HFFc6 (cell line): ENCODE measurements at regions not wholly inside any gene's neighbourhood (a gene's known extent, or its start where the extent isn't known, plus 50 kb on each side); places are given as distances from the start of the nearest gene placed in this dataset.

ENCODE experiments used
- DNase-seq: peaks from one replicate; pipeline ENCODE4 v3.0.0-alpha.2; 2018
- H3K27ac Mint-ChIP-seq: 2 replicates; pipeline ENCODE4 v1.8.0; 2020; ENCODE audit warnings: mild to moderate bottlenecking, mixed read lengths
- H3K27me3 Mint-ChIP-seq: 2 replicates; pipeline ENCODE4 v1.8.0; 2021; ENCODE audit warnings: mild to moderate bottlenecking, moderate library complexity, mixed read lengths; ENCODE audit not compliant: insufficient read depth
- H3K36me3 Mint-ChIP-seq: 2 replicates; pipeline ENCODE4 v1.8.0; 2021; ENCODE audit warnings: low read depth, mixed read lengths
- H3K4me1 Mint-ChIP-seq: 2 replicates; pipeline ENCODE4 v1.8.0; 2020; ENCODE audit warnings: low read depth, mixed read lengths
- H3K4me3 Mint-ChIP-seq: 2 replicates; pipeline ENCODE4 v1.8.0; 2020; ENCODE audit warnings: mild to moderate bottlenecking, moderate library complexity, mixed read lengths
- H3K9me3 Mint-ChIP-seq: 2 replicates; pipeline ENCODE4 v1.8.0; 2020; ENCODE audit warnings: mild to moderate bottlenecking, mixed read lengths
- TF ChIP-seq, protein P1 (sequence below): fragments of 200-600 bp; sonication (generic); IDR thresholded peaks from 2 replicates; pipeline ENCODE4 v1.5.0; 2021; ENCODE audit warnings: antibody characterized with exemption, mild to moderate bottlenecking

DNA sequence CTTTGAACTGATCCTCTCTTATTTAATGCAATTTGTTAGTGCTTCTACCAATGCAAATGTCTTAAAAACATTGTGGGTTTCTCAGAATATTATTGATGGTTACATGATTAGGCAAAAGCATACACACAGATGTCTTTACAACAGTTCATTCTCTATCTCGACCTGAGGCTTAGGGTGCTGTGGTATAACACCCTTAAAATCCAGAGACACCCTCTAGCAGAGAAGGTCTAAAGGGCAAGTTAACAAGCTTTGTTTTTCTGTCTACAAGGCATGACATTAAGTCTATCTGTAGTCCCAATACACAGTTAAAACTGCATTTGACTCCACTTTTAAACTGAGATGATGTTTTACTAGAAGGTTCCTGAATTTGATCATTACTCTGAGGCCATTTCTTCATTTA lies 518.7 kb upstream of the MEF2C start:
- H3K27me3 Mint-ChIP-seq = no peaks in the 10 kb centered on the region
- H3K4me3 Mint-ChIP-seq = no peak overlapping the region
- H3K4me1 Mint-ChIP-seq = no peaks in the 10 kb centered on the region
- no peaks in the 10 kb centered on the region for H3K9me3 Mint-ChIP-seq
- no peaks in the 10 kb centered on the region for H3K36me3 Mint-ChIP-seq
- TF ChIP-seq, protein P1, sequence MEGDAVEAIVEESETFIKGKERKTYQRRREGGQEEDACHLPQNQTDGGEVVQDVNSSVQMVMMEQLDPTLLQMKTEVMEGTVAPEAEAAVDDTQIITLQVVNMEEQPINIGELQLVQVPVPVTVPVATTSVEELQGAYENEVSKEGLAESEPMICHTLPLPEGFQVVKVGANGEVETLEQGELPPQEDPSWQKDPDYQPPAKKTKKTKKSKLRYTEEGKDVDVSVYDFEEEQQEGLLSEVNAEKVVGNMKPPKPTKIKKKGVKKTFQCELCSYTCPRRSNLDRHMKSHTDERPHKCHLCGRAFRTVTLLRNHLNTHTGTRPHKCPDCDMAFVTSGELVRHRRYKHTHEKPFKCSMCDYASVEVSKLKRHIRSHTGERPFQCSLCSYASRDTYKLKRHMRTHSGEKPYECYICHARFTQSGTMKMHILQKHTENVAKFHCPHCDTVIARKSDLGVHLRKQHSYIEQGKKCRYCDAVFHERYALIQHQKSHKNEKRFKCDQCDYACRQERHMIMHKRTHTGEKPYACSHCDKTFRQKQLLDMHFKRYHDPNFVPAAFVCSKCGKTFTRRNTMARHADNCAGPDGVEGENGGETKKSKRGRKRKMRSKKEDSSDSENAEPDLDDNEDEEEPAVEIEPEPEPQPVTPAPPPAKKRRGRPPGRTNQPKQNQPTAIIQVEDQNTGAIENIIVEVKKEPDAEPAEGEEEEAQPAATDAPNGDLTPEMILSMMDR = no peak
- no peak for DNase-seq
- no peak overlapping the region for H3K27ac Mint-ChIP-seq

DNA sequence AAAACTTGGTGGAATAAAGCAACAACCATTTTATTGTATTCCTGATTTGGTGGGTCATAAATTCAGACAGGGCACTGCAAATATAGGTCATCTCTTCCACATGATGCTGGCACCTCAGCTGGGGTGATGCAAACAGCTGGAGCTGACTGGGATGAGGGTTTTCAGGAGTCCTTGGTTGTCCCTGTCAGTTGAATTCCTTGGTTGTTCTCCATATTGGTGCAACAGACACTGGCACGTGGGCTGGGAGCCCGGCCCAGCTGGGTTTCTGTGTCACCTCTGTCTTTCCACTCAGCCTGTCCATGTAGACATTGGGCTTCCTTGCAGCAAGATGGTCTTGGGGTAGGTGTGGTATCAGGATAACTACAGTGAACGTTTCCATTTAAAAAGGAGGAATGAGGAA lies 518.0 kb upstream of the MEF2C start:
- H3K27ac Mint-ChIP-seq = no peak overlapping the region
- DNase-seq = no peak
- no peak overlapping the region for H3K4me3 Mint-ChIP-seq
- no peaks in the 10 kb centered on the region for H3K9me3 Mint-ChIP-seq
- TF ChIP-seq, protein P1 = no peak
- H3K4me1 Mint-ChIP-seq = no peaks in the 10 kb centered on the region
- H3K36me3 Mint-ChIP-seq = no peaks in the 10 kb centered on the region
- H3K27me3 Mint-ChIP-seq = no peaks in the 10 kb centered on the region

DNA sequence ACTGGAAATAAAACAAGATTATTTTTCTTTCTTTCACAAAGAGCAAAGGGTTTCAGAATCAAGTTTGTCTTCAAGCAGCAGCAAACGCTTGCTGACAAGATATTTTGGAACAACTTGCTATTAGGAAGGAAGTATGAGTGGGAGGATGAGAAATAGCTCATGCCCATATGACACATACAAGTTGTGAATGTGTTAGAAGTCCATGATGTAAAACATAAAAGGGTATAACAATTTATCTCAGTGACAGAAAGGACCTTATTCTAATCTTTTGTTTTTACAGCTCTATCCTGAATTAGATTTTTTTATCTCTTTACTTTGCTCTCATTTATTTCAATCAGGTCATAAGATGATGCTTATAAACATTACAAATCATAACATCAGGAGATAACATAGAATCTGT lies 516.6 kb upstream of the MEF2C start:
- Mint-ChIP-seq H3K36me3 (no peaks in the 10 kb centered on the region), H3K4me3 (no peak overlapping the region), H3K9me3 (no peaks in the 10 kb centered on the region), H3K4me1 (no peaks in the 10 kb centered on the region), H3K27ac (no peak overlapping the region), H3K27me3 (no peaks in the 10 kb centered on the region)
- DNase-seq = no peak
- TF ChIP-seq, protein P1 = no peak

DNA sequence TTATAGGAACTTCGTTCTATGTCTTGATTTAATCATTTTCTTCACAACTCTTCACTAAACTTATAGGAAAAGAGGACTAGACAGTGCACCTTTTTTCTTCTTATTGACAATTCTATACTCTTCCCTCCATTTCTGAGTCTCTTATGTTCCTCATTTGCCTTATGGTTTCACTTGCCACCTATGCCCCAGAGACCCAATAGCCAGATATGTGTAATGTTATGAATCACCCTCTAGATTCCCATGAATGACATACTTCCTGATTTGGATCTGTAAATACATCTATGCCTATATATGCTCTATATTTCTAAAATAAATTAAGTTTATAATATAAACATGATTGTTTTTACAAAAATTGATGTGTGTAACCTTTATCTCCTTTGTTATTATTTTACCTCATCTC lies 514.1 kb upstream of the MEF2C start:
- H3K27ac Mint-ChIP-seq = no peak overlapping the region
- no peak overlapping the region; the same call in 1 of the 2 replicates for H3K4me3 Mint-ChIP-seq
- H3K36me3 Mint-ChIP-seq = no peaks in the 10 kb centered on the region
- no peaks in the 10 kb centered on the region for H3K27me3 Mint-ChIP-seq
- no peak for DNase-seq
- H3K9me3 Mint-ChIP-seq = no peaks in the 10 kb centered on the region
- TF ChIP-seq, protein P1 = no peak
- no peaks in the 10 kb centered on the region for H3K4me1 Mint-ChIP-seq

DNA sequence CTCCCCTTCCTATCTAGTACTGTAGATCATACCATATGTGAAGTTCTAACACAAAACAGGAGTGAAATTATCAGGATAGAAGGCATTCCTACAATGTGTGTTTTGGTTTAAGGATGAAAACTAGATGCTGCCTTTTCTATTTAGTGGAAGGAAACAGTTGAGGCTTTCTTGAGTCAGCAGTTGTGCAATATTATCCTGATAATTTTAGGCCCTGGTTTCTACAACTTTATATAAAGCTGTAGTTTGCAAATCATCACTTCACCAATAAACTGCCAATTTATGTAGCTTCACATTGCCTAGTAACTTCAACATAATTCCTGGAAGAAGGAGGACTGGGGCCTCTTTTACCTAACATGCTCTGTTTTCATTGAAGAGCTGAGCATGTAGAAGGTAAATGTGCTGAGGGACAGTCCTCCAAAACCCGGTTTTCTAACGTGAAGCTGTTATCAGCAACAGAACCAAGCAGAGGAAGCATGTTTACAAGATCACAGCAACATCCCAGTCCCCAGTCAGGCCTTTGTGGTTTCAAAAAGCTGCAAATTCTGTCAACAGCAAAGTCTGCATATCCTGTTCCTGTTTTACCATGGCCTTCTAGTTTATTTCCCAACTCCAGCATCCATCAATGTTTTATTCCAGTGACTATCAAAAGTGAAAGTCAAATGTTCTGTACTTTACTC lies 513.4 kb upstream of the MEF2C start:
- DNase-seq = no peak
- H3K4me3 Mint-ChIP-seq = no peak overlapping the region; the same call in 1 of the 2 replicates
- H3K36me3 Mint-ChIP-seq = no peaks in the 10 kb centered on the region
- no peaks in the 10 kb centered on the region for H3K4me1 Mint-ChIP-seq
- TF ChIP-seq, protein P1 = no peak
- H3K9me3 Mint-ChIP-seq = no peaks in the 10 kb centered on the region
- no peak overlapping the region for H3K27ac Mint-ChIP-seq
- peaks cover 3% of the 10 kb centered on the region; the same call in 1 of the 2 replicates for H3K27me3 Mint-ChIP-seq
